ENCODE measurements at regions not wholly inside any gene's neighbourhood (a gene's known extent, or its start where the extent isn't known, plus 50 kb on each side); places are given as distances from the start of the nearest gene placed in this dataset.
A peak's percentile ranks its signal among the peaks of the same experiment; 100 is the strongest.

DNA sequence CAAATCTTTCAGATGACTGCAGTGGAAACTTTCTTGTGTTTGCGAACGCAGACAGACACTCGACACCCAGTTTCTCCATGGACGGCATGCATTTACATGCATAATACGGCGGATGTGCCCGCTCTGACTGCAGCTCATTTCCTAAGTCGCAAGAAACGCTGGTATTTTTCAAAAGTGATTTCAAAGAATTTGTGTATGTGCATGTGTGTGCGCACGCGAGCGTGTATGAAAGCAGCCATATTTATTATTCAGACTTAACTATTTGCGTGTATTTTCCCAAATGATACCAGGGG is 436.5 kb upstream of the MGMT start:
- H3K9me3 ChIP-seq = no peaks in the 10 kb centered on the region
- no peak for DNase-seq
- no peak overlapping the region for H3K27ac ChIP-seq (ENCODE audit: low read depth in 2 of 2, low read length in 1 of 2)
- TF ChIP-seq EZH2phosphoT487 (IDR thresholded peaks at IDR 0.05; ENCODE audit: borderline replicate concordance, low read depth) = no peak
- TF ChIP-seq POLR2AphosphoS5 (IDR thresholded peaks at IDR 0.05; ENCODE audit: low read depth, low read length) = no peak
- TF ChIP-seq, protein P1, sequence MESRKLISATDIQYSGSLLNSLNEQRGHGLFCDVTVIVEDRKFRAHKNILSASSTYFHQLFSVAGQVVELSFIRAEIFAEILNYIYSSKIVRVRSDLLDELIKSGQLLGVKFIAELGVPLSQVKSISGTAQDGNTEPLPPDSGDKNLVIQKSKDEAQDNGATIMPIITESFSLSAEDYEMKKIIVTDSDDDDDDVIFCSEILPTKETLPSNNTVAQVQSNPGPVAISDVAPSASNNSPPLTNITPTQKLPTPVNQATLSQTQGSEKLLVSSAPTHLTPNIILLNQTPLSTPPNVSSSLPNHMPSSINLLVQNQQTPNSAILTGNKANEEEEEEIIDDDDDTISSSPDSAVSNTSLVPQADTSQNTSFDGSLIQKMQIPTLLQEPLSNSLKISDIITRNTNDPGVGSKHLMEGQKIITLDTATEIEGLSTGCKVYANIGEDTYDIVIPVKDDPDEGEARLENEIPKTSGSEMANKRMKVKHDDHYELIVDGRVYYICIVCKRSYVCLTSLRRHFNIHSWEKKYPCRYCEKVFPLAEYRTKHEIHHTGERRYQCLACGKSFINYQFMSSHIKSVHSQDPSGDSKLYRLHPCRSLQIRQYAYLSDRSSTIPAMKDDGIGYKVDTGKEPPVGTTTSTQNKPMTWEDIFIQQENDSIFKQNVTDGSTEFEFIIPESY (IDR thresholded peaks at IDR 0.05; ENCODE audit: borderline replicate concordance, low read depth) = no peak
- TF ChIP-seq RXRA (IDR thresholded peaks at IDR 0.05; ENCODE audit: borderline replicate concordance, low read depth) = no peak
- TF ChIP-seq, protein P2, sequence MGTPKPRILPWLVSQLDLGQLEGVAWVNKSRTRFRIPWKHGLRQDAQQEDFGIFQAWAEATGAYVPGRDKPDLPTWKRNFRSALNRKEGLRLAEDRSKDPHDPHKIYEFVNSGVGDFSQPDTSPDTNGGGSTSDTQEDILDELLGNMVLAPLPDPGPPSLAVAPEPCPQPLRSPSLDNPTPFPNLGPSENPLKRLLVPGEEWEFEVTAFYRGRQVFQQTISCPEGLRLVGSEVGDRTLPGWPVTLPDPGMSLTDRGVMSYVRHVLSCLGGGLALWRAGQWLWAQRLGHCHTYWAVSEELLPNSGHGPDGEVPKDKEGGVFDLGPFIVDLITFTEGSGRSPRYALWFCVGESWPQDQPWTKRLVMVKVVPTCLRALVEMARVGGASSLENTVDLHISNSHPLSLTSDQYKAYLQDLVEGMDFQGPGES (IDR thresholded peaks at IDR 0.05; ENCODE audit: low read depth, low read length) = no peak
- TF ChIP-seq SMC3 (IDR thresholded peaks at IDR 0.05; ENCODE audit: low read depth, low read length) = no peak
- no peak overlapping the region for H3K4me2 ChIP-seq
- H2AFZ ChIP-seq (ENCODE audit: low read depth) = no peak overlapping the region
- H3F3A ChIP-seq (replicated peaks; ENCODE audit: insufficient read depth) = no peaks in the 10 kb centered on the region
- no peaks in the 10 kb centered on the region for H4K20me1 ChIP-seq (ENCODE audit: insufficient read depth)
- ChIA-PET CTCF (interaction anchor here (0.6 to 3.8 kb wide), 14 partner anchors 12 to 1097 kb away, joined by 3 to 66 read pairs (median 4); no protein-coding TSS in a partner anchor), POLR2A (no interaction called here)
- H3K36me3 ChIP-seq (replicated peaks in 1 of 2; ENCODE audit: control insufficient read depth in 1 of 2, insufficient read depth in 2 of 2, low read length in 1 of 2) = no peaks in the 10 kb centered on the region
- no peak overlapping the region for H3K9ac ChIP-seq
- H3K9me2 ChIP-seq = no peaks in the 10 kb centered on the region
- no peak overlapping the region for H3K4me3 ChIP-seq (ENCODE audit: low read depth in 2 of 2, low read length in 1 of 2)
- H3K27me3 ChIP-seq (ENCODE audit: insufficient read depth) = no peaks in the 10 kb centered on the region
- H3K4me1 ChIP-seq (ENCODE audit: control insufficient read depth in 1 of 2, insufficient read depth in 2 of 2, low read depth in 1 of 2, low read length in 1 of 2) = no peaks in the 10 kb centered on the region; a peak in 2 of 4 replicates
- WGBS (ENCODE audit: low lambda C conversion rate) = 77% methylated on average over 14 of the region's 14 CpGs
- no peaks in the 10 kb centered on the region for H3K79me2 ChIP-seq (ENCODE audit: insufficient read depth)

DNA sequence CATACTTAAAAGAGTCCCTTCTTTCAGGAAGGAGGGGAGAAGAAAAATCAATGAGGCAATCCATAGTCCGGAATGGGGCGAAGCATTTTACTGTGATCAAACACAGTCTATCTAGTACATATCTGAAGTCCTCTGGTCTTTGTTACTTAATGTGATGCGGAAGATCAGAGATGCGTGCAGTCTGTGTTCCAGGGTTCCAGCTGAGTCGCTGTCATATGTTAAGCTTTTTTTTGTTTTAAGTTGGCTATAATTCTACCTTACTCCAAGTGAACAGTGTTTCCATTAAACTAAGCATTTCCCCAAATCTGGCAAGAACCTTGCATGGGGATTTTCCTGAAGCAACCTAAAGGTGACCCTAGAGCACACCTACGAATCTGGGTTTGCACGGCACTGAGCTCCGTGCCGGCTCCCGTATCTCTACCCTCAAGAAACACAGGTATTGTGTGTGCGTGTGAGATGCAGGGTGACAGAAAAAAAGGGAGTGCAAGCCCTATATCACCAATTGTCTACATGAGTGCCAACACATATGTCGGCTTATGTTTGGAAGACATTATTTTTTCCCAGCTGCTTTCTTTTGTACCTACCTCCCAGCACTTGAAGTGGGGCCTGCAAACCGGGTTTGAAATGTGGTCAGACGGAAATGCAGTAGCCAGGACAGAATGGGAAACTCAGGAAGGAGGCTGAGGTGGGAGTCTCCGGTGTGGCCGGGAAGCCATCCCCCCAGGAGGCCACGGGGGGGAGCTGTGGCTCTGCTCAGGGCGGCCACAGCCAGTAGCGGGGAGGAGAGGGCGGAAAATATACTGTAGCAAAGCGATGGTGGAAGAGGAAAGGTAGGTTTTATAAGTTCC is 435.8 kb upstream of the MGMT start:
- peak overlapping the region in 1 of 2 experiments; percentile 46; a peak in 1 of 4 replicates for H3K4me3 ChIP-seq (ENCODE audit: low read depth in 2 of 2, low read length in 1 of 2)
- no peaks in the 10 kb centered on the region; a peak in 1 of 4 replicates for H3K4me1 ChIP-seq (ENCODE audit: control insufficient read depth in 1 of 2, insufficient read depth in 2 of 2, low read depth in 1 of 2, low read length in 1 of 2)
- H3K9ac ChIP-seq = no peak overlapping the region
- ChIA-PET CTCF (interaction anchor here (0.6 to 3.8 kb wide), 33 partner anchors 10 to 1096 kb away, joined by 3 to 66 read pairs (median 4); no protein-coding TSS in a partner anchor), POLR2A (no interaction called here)
- 28% methylated on average over 21 of the region's 21 CpGs for WGBS (ENCODE audit: low lambda C conversion rate)
- no peak overlapping the region for H3K4me2 ChIP-seq
- no peaks in the 10 kb centered on the region for H3F3A ChIP-seq (replicated peaks; ENCODE audit: insufficient read depth)
- no peaks in the 10 kb centered on the region for H4K20me1 ChIP-seq (ENCODE audit: insufficient read depth)
- H3K36me3 ChIP-seq (replicated peaks in 1 of 2; ENCODE audit: control insufficient read depth in 1 of 2, insufficient read depth in 2 of 2, low read length in 1 of 2) = no peaks in the 10 kb centered on the region
- H3K9me2 ChIP-seq = no peaks in the 10 kb centered on the region
- DNase-seq = peak; percentile 90
- H2AFZ ChIP-seq (ENCODE audit: low read depth) = no peak overlapping the region
- H3K79me2 ChIP-seq (ENCODE audit: insufficient read depth) = no peaks in the 10 kb centered on the region
- no peak for TF ChIP-seq JUND (IDR thresholded peaks at IDR 0.05)
- TF ChIP-seq, protein P3, sequence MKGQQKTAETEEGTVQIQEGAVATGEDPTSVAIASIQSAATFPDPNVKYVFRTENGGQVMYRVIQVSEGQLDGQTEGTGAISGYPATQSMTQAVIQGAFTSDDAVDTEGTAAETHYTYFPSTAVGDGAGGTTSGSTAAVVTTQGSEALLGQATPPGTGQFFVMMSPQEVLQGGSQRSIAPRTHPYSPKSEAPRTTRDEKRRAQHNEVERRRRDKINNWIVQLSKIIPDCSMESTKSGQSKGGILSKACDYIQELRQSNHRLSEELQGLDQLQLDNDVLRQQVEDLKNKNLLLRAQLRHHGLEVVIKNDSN (IDR thresholded peaks at IDR 0.05; ENCODE audit: borderline replicate concordance, low read depth) = no peak
- no peak for TF ChIP-seq GATA2 (CRISPR knock-in tag; IDR thresholded peaks at IDR 0.05)
- TF ChIP-seq, protein P4, sequence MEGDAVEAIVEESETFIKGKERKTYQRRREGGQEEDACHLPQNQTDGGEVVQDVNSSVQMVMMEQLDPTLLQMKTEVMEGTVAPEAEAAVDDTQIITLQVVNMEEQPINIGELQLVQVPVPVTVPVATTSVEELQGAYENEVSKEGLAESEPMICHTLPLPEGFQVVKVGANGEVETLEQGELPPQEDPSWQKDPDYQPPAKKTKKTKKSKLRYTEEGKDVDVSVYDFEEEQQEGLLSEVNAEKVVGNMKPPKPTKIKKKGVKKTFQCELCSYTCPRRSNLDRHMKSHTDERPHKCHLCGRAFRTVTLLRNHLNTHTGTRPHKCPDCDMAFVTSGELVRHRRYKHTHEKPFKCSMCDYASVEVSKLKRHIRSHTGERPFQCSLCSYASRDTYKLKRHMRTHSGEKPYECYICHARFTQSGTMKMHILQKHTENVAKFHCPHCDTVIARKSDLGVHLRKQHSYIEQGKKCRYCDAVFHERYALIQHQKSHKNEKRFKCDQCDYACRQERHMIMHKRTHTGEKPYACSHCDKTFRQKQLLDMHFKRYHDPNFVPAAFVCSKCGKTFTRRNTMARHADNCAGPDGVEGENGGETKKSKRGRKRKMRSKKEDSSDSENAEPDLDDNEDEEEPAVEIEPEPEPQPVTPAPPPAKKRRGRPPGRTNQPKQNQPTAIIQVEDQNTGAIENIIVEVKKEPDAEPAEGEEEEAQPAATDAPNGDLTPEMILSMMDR (IDR thresholded peaks at IDR 0.05) = peak; percentile 34
- TF ChIP-seq SMC3 (IDR thresholded peaks at IDR 0.05; ENCODE audit: low read depth, low read length) = peak; percentile 83
- peak; percentile 91 for TF ChIP-seq RAD21 (IDR thresholded peaks at IDR 0.05; ENCODE audit: low read length)
- TF ChIP-seq EP300 (IDR thresholded peaks at IDR 0.05; ENCODE audit: borderline replicate concordance in 1 of 2, low read depth in 1 of 2, low read length in 1 of 2) = no peak
- no peak for TF ChIP-seq POLR2AphosphoS5 (IDR thresholded peaks at IDR 0.05; ENCODE audit: low read depth, low read length)
- no peak overlapping the region for H3K27ac ChIP-seq (ENCODE audit: low read depth in 2 of 2, low read length in 1 of 2)
- no peaks in the 10 kb centered on the region for H3K9me3 ChIP-seq
- no peaks in the 10 kb centered on the region for H3K27me3 ChIP-seq (ENCODE audit: insufficient read depth)
